Karpas-422 (cell line): ENCODE measurements at regions not wholly inside any gene's neighbourhood (a gene's known extent, or its start where the extent isn't known, plus 50 kb on each side); places are given as distances from the start of the nearest gene placed in this dataset.
"Not testable (repeated sequence)": the region's sequence is repeated elsewhere in the genome, so short reads cannot be mapped to it uniquely, and the experiment has no call there.

ENCODE experiments used
- DNase-seq: peaks from one replicate; pipeline ENCODE4 v3.0.0-alpha.2; 2015
- H2AFZ ChIP-seq: fragments of 200-600 bp; sonication (generic); 2 replicates; pipeline ENCODE4 v1.6.1; 2014; ENCODE audit warnings: antibody characterized with exemption, low read length, mixed read lengths
- H3K27ac ChIP-seq: fragments of 200-600 bp; sonication (generic); 2 replicates; pipeline ENCODE4 v1.5.1; 2014; ENCODE audit warnings: mild to moderate bottlenecking, low read length, moderate library complexity
- H3K27me3 ChIP-seq: fragments of 200-600 bp; sonication (generic); 2 replicates; pipeline ENCODE4 v1.6.1; 2014; ENCODE audit warnings: low read length, mixed read lengths
- H3K36me3 ChIP-seq: fragments of 200-600 bp; sonication (generic); 2 replicates; pipeline ENCODE4 v1.6.1; 2014; ENCODE audit warnings: low read length, mixed read lengths; ENCODE audit not compliant: insufficient read depth
- H3K4me1 ChIP-seq: fragments of 200-600 bp; sonication (generic); 2 replicates; pipeline ENCODE4 v1.6.1; 2014; ENCODE audit warnings: mild to moderate bottlenecking, low read length, mixed read lengths
- H3K4me2 ChIP-seq: fragments of 200-600 bp; sonication (generic); 2 replicates; pipeline ENCODE4 v1.6.1; 2014; ENCODE audit warnings: low read length, low read depth, mild to moderate bottlenecking; ENCODE audit not compliant: poor library complexity, severe bottlenecking
- H3K4me3 ChIP-seq: fragments of 200-600 bp; sonication (generic); 2 replicates; pipeline ENCODE4 v1.5.1; 2014; ENCODE audit warnings: mild to moderate bottlenecking, antibody characterized with exemption, low read length, mixed read lengths
- H3K79me2 ChIP-seq: fragments of 200-600 bp; sonication (generic); 2 replicates; pipeline ENCODE4 v1.6.1; 2014; ENCODE audit warnings: mild to moderate bottlenecking, low read length, mixed read lengths
- H3K9ac ChIP-seq: fragments of 200-600 bp; sonication (generic); 2 replicates; pipeline ENCODE4 v1.6.0; 2014; ENCODE audit warnings: low read length
- H3K9me2 ChIP-seq: fragments of 200-600 bp; sonication (generic), shearing (Covaris generic); replicated peaks from 2 replicates; pipeline ENCODE4 v1.6.0; 2014; ENCODE audit warnings: mild to moderate bottlenecking, low read length, moderate library complexity; ENCODE audit not compliant: insufficient read depth
- H3K9me3 ChIP-seq: fragments of 300-700, 200-600 bp; sonication (generic); 2 replicates; pipeline ENCODE4 v1.6.1; 2014; ENCODE audit warnings: low read length, mixed read lengths
- H4K20me1 ChIP-seq: fragments of 200-600 bp; sonication (generic); 2 replicates; pipeline ENCODE4 v1.6.1; 2014; ENCODE audit warnings: mild to moderate bottlenecking, antibody characterized with exemption, low read length, low read depth; ENCODE audit not compliant: insufficient read depth

GRCh38 chrX:77200663-77201062 is 246.5 kb upstream of the FGF16 start:
- Histone ChIP-seq H3K9ac (no peak overlapping the region), H3K79me2 (no peaks in the 10 kb centered on the region), H3K4me1 (no peaks in the 10 kb centered on the region), H2AFZ (no peak overlapping the region), H3K4me3 (no peak overlapping the region), H3K9me2 (no peaks in the 10 kb centered on the region; the same call in 1 of the 2 replicates), H3K9me3 (peaks cover 3% of the 10 kb centered on the region; the same call in 1 of the 2 replicates), H3K27ac (no peak overlapping the region), H3K4me2 (no peak overlapping the region), H4K20me1 (no peaks in the 10 kb centered on the region), H3K36me3 (no peaks in the 10 kb centered on the region), H3K27me3 (no peaks in the 10 kb centered on the region)
- no peak for DNase-seq

GRCh38 chrX:77223046-77223445 is 224.1 kb upstream of the FGF16 start:
- no peak for DNase-seq
- H3K27me3 ChIP-seq, result no peaks in the 10 kb centered on the region
- no peak overlapping the region for H3K27ac ChIP-seq

GRCh38 chrX:77264490-77264889 is 182.7 kb upstream of the FGF16 start:
- Histone ChIP-seq H2AFZ (no peak overlapping the region), H3K27ac (no peak overlapping the region), H3K27me3 (no peaks in the 10 kb centered on the region), H3K36me3 (no peaks in the 10 kb centered on the region), H4K20me1 (no peaks in the 10 kb centered on the region), H3K4me1 (no peaks in the 10 kb centered on the region), H3K9ac (no peak overlapping the region), H3K9me3 (no peaks in the 10 kb centered on the region; the same call in 1 of the 2 replicates), H3K4me3 (no peak overlapping the region), H3K79me2 (no peaks in the 10 kb centered on the region), H3K9me2 (no peaks in the 10 kb centered on the region), H3K4me2 (no peak overlapping the region)
- DNase-seq, result no peak

More at GRCh38 chrX:77223046-77223445, 224.1 kb upstream of the FGF16 start:
- Histone ChIP-seq H3K9me2 (no peaks in the 10 kb centered on the region), H4K20me1 (no peaks in the 10 kb centered on the region), H3K4me3 (no peak overlapping the region), H3K9me3 (no peaks in the 10 kb centered on the region), H2AFZ (no peak overlapping the region), H3K79me2 (no peaks in the 10 kb centered on the region), H3K9ac (no peak overlapping the region), H3K4me2 (no peak overlapping the region), H3K36me3 (no peaks in the 10 kb centered on the region), H3K4me1 (no peaks in the 10 kb centered on the region)

- Histone ChIP-seq H4K20me1 (no peaks in the 10 kb centered on the region), H3K4me3 (no peak overlapping the region), H3K27me3 (no peaks in the 10 kb centered on the region), H3K9me2 (no peaks in the 10 kb centered on the region), H3K4me1 (no peaks in the 10 kb centered on the region; the same call in 1 of the 2 replicates), H3K79me2 (no peaks in the 10 kb centered on the region), H3K4me2 (no peak overlapping the region), H3K9ac (no peak overlapping the region), H2AFZ (no peak overlapping the region), H3K36me3 (no peaks in the 10 kb centered on the region), H3K9me3 (no peaks in the 10 kb centered on the region), H3K27ac (no peak overlapping the region)
- no peak for DNase-seq
These were observed 171.8 kb upstream of the FGF16 start for GRCh38 chrX:77275392-77275791.

- Histone ChIP-seq H3K4me3 (no peak overlapping the region), H3K4me2 (no peak overlapping the region), H3K4me1 (no peaks in the 10 kb centered on the region; the same call in 1 of the 2 replicates), H3K9me2 (no peaks in the 10 kb centered on the region), H4K20me1 (no peaks in the 10 kb centered on the region), H3K27ac (no peak overlapping the region), H2AFZ (peak overlapping the region; percentile 80; the same call in 1 of the 2 replicates), H3K36me3 (no peaks in the 10 kb centered on the region), H3K27me3 (no peaks in the 10 kb centered on the region), H3K9me3 (no peaks in the 10 kb centered on the region; the same call in 1 of the 2 replicates), H3K9ac (no peak overlapping the region), H3K79me2 (no peaks in the 10 kb centered on the region)
- peak; percentile 74 for DNase-seq
These were observed 170.4 kb upstream of the FGF16 start for GRCh38 chrX:77276742-77277141.

GRCh38 chrX:77277911-77278310 is 169.3 kb upstream of the FGF16 start:
- DNase-seq, result no peak
- H4K20me1 ChIP-seq, result no peaks in the 10 kb centered on the region
- H2AFZ ChIP-seq, result no peak overlapping the region
- H3K4me2 ChIP-seq, result no peak overlapping the region
- no peak overlapping the region for H3K9ac ChIP-seq
- no peak overlapping the region for H3K4me3 ChIP-seq
- H3K36me3 ChIP-seq, result no peaks in the 10 kb centered on the region
- no peaks in the 10 kb centered on the region; the same call in 1 of the 2 replicates for H3K9me3 ChIP-seq
- no peaks in the 10 kb centered on the region for H3K9me2 ChIP-seq
- no peak overlapping the region for H3K27ac ChIP-seq
- no peaks in the 10 kb centered on the region; the same call in 1 of the 2 replicates for H3K4me1 ChIP-seq
- H3K79me2 ChIP-seq, result no peaks in the 10 kb centered on the region
- no peaks in the 10 kb centered on the region for H3K27me3 ChIP-seq

- not testable (repeated sequence) for H3K4me1 ChIP-seq, DNase-seq, H4K20me1 ChIP-seq, H3K9me2 ChIP-seq, H3K36me3 ChIP-seq, H3K9me3 ChIP-seq, H3K4me2 ChIP-seq, H3K4me3 ChIP-seq, H3K9ac ChIP-seq, H3K27ac ChIP-seq, H3K27me3 ChIP-seq, H2AFZ ChIP-seq, H3K79me2 ChIP-seq
These were observed 167.8 kb upstream of the FGF16 start for GRCh38 chrX:77279373-77279772.

- H3K4me3 ChIP-seq, result no peak overlapping the region
- no peaks in the 10 kb centered on the region for H3K36me3 ChIP-seq
- no peaks in the 10 kb centered on the region for H3K9me2 ChIP-seq
- no peaks in the 10 kb centered on the region for H3K27me3 ChIP-seq
- no peak overlapping the region for H2AFZ ChIP-seq
- H3K79me2 ChIP-seq, result no peaks in the 10 kb centered on the region
- no peaks in the 10 kb centered on the region for H4K20me1 ChIP-seq
- no peaks in the 10 kb centered on the region for H3K4me1 ChIP-seq
- no peak overlapping the region for H3K27ac ChIP-seq
- no peaks in the 10 kb centered on the region; the same call in 1 of the 2 replicates for H3K9me3 ChIP-seq
- H3K9ac ChIP-seq, result no peak overlapping the region
- H3K4me2 ChIP-seq, result no peak overlapping the region
- no peak for DNase-seq
These were observed 153.7 kb upstream of the FGF16 start for GRCh38 chrX:77293331-77293995.
